Endodermal cell (in vitro differentiated cells): ENCODE measurements at regions not wholly inside any gene's neighbourhood (a gene's known extent, or its start where the extent isn't known, plus 50 kb on each side); places are given as distances from the start of the nearest gene placed in this dataset.
A peak's percentile ranks its signal among the peaks of the same experiment; 100 is the strongest.

ENCODE experiments used
- DNase-seq: peaks from one replicate; pipeline ENCODE4 v3.0.0-alpha.2; 2017
- H3K27ac ChIP-seq: 2 replicates; pipeline ENCODE4 v1.5.1; 2013; ENCODE audit warnings: mild to moderate bottlenecking, low read depth, low read length, moderate library complexity
- H3K27me3 ChIP-seq: 2 replicates; pipeline ENCODE4 v1.6.1; 2013; ENCODE audit warnings: mild to moderate bottlenecking, low read length, moderate library complexity; ENCODE audit not compliant: insufficient read depth, control insufficient read depth, poor library complexity, severe bottlenecking
- H3K36me3 ChIP-seq: 2 replicates; pipeline ENCODE4 v1.7.0; 2013; ENCODE audit warnings: mild to moderate bottlenecking, low read length, moderate library complexity; ENCODE audit not compliant: control insufficient read depth, insufficient read depth
- H3K4me1 ChIP-seq: one replicate; pipeline ENCODE4 v1.7.0; 2013; ENCODE audit warnings: low read length; ENCODE audit not compliant: control insufficient read depth, insufficient read depth
- H3K4me3 ChIP-seq: 2 replicates; pipeline ENCODE4 v1.5.1; 2013; ENCODE audit warnings: mild to moderate bottlenecking, low read length, moderate library complexity
- H3K9ac ChIP-seq: 2 replicates; pipeline ENCODE4 v1.6.1; 2013; ENCODE audit warnings: mild to moderate bottlenecking, low read length, moderate library complexity; ENCODE audit not compliant: poor library complexity, severe bottlenecking; ENCODE audit errors: extremely low read depth
- H3K9me3 ChIP-seq: 2 replicates; pipeline ENCODE4 v1.6.1; 2013; ENCODE audit warnings: mild to moderate bottlenecking, low read length, moderate library complexity; ENCODE audit not compliant: control insufficient read depth
- H3K27ac Mint-ChIP-seq: 2 replicates; pipeline ENCODE4 v1.8.0; 2020; ENCODE audit warnings: mixed read lengths
- H3K27me3 Mint-ChIP-seq: 2 replicates; pipeline ENCODE4 v1.8.0; 2021; ENCODE audit warnings: mild to moderate bottlenecking, mixed read lengths; ENCODE audit not compliant: insufficient read depth
- H3K36me3 Mint-ChIP-seq: 2 replicates; pipeline ENCODE4 v1.8.0; 2020; ENCODE audit warnings: low read depth, mixed read lengths
- H3K4me1 Mint-ChIP-seq: 2 replicates; pipeline ENCODE4 v1.8.0; 2020; ENCODE audit warnings: mixed read lengths
- H3K4me3 Mint-ChIP-seq: 2 replicates; pipeline ENCODE4 v1.8.0; 2020; ENCODE audit warnings: mild to moderate bottlenecking, moderate library complexity, mixed read lengths
- H3K9me3 Mint-ChIP-seq: 2 replicates; pipeline ENCODE4 v1.8.0; 2020; ENCODE audit warnings: mild to moderate bottlenecking, mixed read lengths
- WGBS, 2 experiments: methylation state at CpG; one replicate each; pipeline versions ENCODE4 v1.1.5 to v1.1.7; 2013; ENCODE audit warnings: missing lambda C conversion rate in 2 of 2, mixed read lengths in 1 of 2; ENCODE audit not compliant: insufficient coverage in 1 of 2, insufficient read length in 1 of 2; 5-methylcytosine and 5-hydroxymethylcytosine counted together
- TF ChIP-seq, protein P1 (sequence below): fragments of 200-600 bp; sonication (generic); conservative IDR thresholded peaks from 2 replicates; pipeline ENCODE4 v1.5.0; 2021; ENCODE audit warnings: antibody characterized with exemption, mild to moderate bottlenecking

DNA sequence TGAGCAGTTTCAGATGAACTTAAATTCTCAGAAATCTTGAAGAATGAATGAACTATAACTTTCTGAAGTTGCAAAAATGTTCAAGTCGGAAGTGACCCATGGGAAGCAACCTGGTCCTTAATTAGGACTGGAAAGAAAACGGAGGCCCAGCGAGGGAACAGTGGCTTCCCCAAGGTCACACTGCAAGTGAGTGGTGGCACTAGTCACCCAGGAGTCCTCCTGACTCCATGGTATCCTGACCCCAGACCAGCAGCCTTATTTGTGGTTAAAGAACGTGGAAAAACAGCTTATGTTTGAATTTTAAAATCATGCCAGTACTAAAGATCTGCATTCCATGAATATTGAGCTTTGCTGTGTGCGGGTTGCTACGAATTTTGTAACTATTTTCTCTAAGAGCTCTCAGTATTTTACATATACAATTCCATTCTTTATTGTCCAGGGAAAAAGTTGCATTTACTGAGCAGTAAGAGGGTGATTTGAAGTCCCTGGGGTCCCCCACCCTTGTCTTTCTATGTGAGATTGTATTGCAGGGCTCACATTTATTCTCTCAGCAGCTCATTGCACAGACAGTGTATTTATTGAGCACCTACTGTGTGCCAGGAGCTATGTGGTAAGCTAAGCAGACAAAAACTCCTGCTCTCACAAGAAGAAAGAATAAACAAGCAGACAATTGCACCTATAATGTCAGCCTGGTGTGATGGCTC is 61.6 kb upstream of the ATP5PO start:
- H3K4me1 ChIP-seq: no peaks in the 10 kb centered on the region
- no peak overlapping the region for H3K27ac Mint-ChIP-seq

DNA sequence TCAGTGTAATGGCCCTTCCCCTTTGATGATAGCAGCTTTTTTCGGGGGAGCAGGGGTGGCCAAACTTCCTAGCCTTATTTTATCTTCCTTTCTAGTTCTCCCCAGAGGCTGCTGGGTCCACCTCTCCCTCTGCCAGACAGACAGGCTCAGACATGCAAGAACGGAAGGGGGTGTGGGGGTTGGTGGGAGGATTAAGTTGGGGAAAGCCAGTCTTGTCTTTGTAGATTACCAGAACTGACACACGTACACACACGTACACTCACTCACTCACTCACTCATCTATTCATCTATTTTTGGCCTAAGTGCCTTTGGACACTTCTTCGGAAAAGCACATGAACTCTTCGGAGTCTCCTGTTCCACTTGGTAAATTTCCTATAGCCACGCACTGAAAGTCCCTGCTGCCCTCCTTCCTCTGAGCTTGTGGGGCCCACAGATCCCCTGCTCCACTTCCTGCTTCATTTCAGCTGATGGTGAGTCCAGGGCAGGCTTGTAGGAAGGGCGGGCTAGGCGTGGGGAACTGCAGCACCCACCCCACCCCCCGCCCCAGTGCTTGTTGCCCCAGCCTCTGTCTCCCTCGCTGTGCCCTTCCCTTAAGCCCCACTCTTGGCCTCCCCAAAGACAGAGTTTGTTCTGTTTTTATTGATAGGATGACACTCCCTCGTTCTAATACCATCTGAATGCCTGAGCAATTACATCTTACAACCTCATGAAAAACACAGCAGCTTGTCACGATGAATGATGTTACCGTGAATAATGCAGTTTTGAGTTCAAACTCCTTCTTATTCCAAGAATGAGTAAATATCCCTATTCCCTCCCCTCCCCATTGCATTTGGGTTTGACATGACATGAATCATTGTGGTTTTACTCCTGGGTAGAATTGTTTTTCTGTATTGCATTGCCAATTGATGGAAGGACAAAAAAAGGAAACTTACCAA is 60.7 kb upstream of the ATP5PO start:
- TF ChIP-seq, protein P1, sequence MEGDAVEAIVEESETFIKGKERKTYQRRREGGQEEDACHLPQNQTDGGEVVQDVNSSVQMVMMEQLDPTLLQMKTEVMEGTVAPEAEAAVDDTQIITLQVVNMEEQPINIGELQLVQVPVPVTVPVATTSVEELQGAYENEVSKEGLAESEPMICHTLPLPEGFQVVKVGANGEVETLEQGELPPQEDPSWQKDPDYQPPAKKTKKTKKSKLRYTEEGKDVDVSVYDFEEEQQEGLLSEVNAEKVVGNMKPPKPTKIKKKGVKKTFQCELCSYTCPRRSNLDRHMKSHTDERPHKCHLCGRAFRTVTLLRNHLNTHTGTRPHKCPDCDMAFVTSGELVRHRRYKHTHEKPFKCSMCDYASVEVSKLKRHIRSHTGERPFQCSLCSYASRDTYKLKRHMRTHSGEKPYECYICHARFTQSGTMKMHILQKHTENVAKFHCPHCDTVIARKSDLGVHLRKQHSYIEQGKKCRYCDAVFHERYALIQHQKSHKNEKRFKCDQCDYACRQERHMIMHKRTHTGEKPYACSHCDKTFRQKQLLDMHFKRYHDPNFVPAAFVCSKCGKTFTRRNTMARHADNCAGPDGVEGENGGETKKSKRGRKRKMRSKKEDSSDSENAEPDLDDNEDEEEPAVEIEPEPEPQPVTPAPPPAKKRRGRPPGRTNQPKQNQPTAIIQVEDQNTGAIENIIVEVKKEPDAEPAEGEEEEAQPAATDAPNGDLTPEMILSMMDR: no peak
- no peak overlapping the region for H3K27ac Mint-ChIP-seq
- no peaks in the 10 kb centered on the region for H3K27me3 Mint-ChIP-seq
- peak overlapping the region; percentile 55 for H3K27ac ChIP-seq
- H3K4me1 Mint-ChIP-seq: peaks cover 29% of the 10 kb centered on the region
- H3K9me3 ChIP-seq: no peaks in the 10 kb centered on the region
- no peak overlapping the region for H3K4me3 ChIP-seq
- no peaks in the 10 kb centered on the region for H3K9me3 Mint-ChIP-seq
- H3K27me3 ChIP-seq: no peaks in the 10 kb centered on the region
- H3K4me1 ChIP-seq: no peaks in the 10 kb centered on the region
- no peak for DNase-seq
- no peak overlapping the region for H3K4me3 Mint-ChIP-seq
- no peaks in the 10 kb centered on the region for H3K36me3 ChIP-seq
- WGBS, 2 experiments: 75 to 86% methylated on average over 7 to 12 of the region's 14 CpGs
- H3K9ac ChIP-seq: no peak overlapping the region
- no peaks in the 10 kb centered on the region for H3K36me3 Mint-ChIP-seq

More for the DNA sequence above, 61.6 kb upstream of the ATP5PO start:
- TF ChIP-seq, protein P1: no peak
- Histone ChIP-seq H3K36me3 (no peaks in the 10 kb centered on the region), H3K9ac (no peak overlapping the region), H3K4me3 (no peak overlapping the region), H3K9me3 (no peaks in the 10 kb centered on the region), H3K27ac (no peak overlapping the region), H3K27me3 (no peaks in the 10 kb centered on the region)
- WGBS, 2 experiments: 91 to 100% methylated on average over 6 of the region's 6 CpGs
- H3K36me3 Mint-ChIP-seq: no peaks in the 10 kb centered on the region
- peaks cover 3% of the 10 kb centered on the region for H3K27me3 Mint-ChIP-seq
- no peak for DNase-seq
- H3K9me3 Mint-ChIP-seq: no peaks in the 10 kb centered on the region
- no peak overlapping the region for H3K4me3 Mint-ChIP-seq
- H3K4me1 Mint-ChIP-seq: peaks cover 23% of the 10 kb centered on the region

DNA sequence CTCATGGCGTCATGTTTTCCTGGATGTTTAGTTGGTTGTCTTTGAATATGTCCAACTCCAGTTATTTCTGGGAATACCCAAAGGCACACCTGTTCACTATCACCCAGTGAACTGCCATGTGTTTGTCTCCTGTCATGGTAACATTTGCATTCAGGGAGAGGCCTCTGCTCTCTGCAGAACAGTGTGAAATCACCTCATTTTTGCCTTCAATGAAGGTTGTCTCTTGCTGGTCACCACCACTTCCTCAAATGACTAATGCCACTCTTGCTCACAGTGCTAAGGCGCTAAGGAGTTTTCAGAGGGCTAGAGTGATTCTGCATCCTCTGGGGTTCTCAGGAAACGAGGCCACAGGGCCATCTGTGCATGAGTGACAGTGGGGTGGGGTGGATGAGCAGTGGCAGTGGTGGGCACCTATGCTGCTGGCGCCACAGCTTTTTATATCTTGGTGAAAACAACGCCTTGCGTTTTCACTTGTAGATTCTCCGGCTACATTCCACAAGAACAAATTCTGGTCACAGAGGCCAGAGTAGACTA is 60.0 kb upstream of the ATP5PO start:
- Mint-ChIP-seq H3K36me3 (no peaks in the 10 kb centered on the region), H3K27ac (no peak overlapping the region), H3K27me3 (no peaks in the 10 kb centered on the region), H3K9me3 (no peaks in the 10 kb centered on the region), H3K4me1 (peaks cover 31% of the 10 kb centered on the region), H3K4me3 (no peak overlapping the region)
- TF ChIP-seq, protein P1: no peak
- no peaks in the 10 kb centered on the region for H3K9me3 ChIP-seq
- H3K36me3 ChIP-seq: no peaks in the 10 kb centered on the region
- WGBS, 2 experiments: 91 to 94% methylated on average over 5 to 7 of the region's 7 CpGs
- H3K4me1 ChIP-seq: no peaks in the 10 kb centered on the region
- no peak overlapping the region for H3K9ac ChIP-seq
- no peak for DNase-seq
- no peak overlapping the region for H3K27ac ChIP-seq
- H3K27me3 ChIP-seq: no peaks in the 10 kb centered on the region
- H3K4me3 ChIP-seq: no peak overlapping the region
